ENCODE measurements at regions not wholly inside any gene's neighbourhood (a gene's known extent, or its start where the extent isn't known, plus 50 kb on each side); places are given as distances from the start of the nearest gene placed in this dataset.

- no peak for TF ChIP-seq CTCF (IDR thresholded peaks at IDR 0.05)
- no peak for TF ChIP-seq EP300 (IDR thresholded peaks at IDR 0.05)
- TF ChIP-seq POLR2A (IDR thresholded peaks at IDR 0.05), result no peak
- no peak for TF ChIP-seq POLR2AphosphoS5 (IDR thresholded peaks at IDR 0.05)
Observed at GRCh38 chr13:99132295-99132835, 68.3 kb upstream of the UBAC2 start.
